ENCODE measurements at regions not wholly inside any gene's neighbourhood (a gene's known extent, or its start where the extent isn't known, plus 50 kb on each side); places are given as distances from the start of the nearest gene placed in this dataset.

DNA sequence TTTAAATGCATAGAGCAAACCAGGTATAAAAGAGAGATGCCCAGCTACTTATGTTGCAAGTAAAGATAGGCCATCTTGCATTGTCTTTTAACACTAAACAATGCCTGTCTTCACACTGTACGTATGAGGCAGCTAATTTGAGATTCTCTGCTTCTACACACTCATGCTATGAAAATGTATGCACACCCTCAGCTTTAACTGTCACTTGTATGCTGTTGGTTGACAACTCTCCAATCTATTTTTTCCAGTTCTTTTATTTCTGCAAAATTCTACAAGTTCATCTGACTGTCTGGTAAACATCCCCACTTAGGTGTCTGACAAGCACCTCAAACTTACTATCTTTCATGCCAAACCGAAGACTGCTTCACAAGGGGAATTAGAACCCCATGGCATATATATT is 131.7 kb upstream of the SOX9 start:
- no peaks in the 10 kb centered on the region for H3K36me3 ChIP-seq
- no peaks in the 10 kb centered on the region for H3K9me3 ChIP-seq
- no peaks in the 10 kb centered on the region for H3K27me3 ChIP-seq
- H3K4me1 ChIP-seq (ENCODE audit: control insufficient read depth in 1 of 2, insufficient read depth in 1 of 2, low read depth in 1 of 2, low read length in 1 of 2): no peaks in the 10 kb centered on the region
- H3K4me3 ChIP-seq (ENCODE audit: low read depth in 1 of 2, low read length in 1 of 2): no peak overlapping the region
- TF ChIP-seq, protein P1, sequence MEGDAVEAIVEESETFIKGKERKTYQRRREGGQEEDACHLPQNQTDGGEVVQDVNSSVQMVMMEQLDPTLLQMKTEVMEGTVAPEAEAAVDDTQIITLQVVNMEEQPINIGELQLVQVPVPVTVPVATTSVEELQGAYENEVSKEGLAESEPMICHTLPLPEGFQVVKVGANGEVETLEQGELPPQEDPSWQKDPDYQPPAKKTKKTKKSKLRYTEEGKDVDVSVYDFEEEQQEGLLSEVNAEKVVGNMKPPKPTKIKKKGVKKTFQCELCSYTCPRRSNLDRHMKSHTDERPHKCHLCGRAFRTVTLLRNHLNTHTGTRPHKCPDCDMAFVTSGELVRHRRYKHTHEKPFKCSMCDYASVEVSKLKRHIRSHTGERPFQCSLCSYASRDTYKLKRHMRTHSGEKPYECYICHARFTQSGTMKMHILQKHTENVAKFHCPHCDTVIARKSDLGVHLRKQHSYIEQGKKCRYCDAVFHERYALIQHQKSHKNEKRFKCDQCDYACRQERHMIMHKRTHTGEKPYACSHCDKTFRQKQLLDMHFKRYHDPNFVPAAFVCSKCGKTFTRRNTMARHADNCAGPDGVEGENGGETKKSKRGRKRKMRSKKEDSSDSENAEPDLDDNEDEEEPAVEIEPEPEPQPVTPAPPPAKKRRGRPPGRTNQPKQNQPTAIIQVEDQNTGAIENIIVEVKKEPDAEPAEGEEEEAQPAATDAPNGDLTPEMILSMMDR (IDR thresholded peaks at IDR 0.05): no peak
- no peak overlapping the region for H3K27ac ChIP-seq

DNA sequence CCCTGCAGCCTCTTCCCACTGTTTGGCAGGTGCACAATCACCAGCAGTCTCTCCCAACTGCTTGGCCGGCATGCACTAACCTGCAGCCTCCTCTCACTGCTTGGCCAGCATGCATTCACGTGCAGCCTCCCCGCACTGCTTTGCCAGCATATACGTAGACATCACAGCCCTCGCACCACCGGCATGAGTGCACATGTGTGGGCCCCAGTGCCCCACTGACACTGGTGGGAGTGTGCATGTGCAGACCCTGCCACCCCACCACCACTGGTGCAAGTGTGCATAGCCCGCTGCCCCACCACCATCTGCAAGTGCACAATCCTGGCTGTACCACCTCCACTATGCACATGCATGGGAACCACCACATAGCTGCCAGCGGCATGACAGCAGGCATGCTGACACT is 127.5 kb upstream of the SOX9 start:
- Histone ChIP-seq H3K4me3 (ENCODE audit: low read depth in 1 of 2, low read length in 1 of 2) (no peak overlapping the region), H3K27me3 (no peaks in the 10 kb centered on the region), H3K4me1 (ENCODE audit: control insufficient read depth in 1 of 2, insufficient read depth in 1 of 2, low read depth in 1 of 2, low read length in 1 of 2) (no peaks in the 10 kb centered on the region), H3K9me3 (no peaks in the 10 kb centered on the region), H3K36me3 (no peaks in the 10 kb centered on the region), H3K27ac (no peak overlapping the region)
- TF ChIP-seq, protein P1 (IDR thresholded peaks at IDR 0.05): no peak

DNA sequence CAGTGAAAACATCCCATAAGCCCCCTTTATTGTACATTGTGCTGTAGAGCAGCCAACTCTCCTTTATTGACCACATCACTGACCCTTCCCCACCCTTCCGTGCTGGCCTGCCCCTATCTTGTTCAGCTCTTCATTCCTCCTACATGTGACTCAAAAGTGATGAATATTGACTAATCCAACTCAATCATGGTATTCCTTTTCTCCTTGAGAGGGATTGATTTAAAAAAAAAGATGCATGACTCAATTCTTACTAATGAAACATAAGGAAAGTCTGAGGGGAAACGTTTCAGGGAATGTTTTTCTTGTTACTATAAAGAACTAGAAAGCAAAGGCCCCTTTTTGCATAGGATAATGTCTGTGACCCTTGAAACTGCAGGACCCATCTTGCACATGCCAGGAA is 125.2 kb upstream of the SOX9 start:
- TF ChIP-seq, protein P1 (IDR thresholded peaks at IDR 0.05): no peak
- H3K4me3 ChIP-seq (ENCODE audit: low read depth in 1 of 2, low read length in 1 of 2): no peak overlapping the region
- H3K4me1 ChIP-seq (ENCODE audit: control insufficient read depth in 1 of 2, insufficient read depth in 1 of 2, low read depth in 1 of 2, low read length in 1 of 2): no peaks in the 10 kb centered on the region
- no peaks in the 10 kb centered on the region for H3K36me3 ChIP-seq
- H3K27me3 ChIP-seq: no peaks in the 10 kb centered on the region
- no peak overlapping the region for H3K27ac ChIP-seq
- H3K9me3 ChIP-seq: no peaks in the 10 kb centered on the region

DNA sequence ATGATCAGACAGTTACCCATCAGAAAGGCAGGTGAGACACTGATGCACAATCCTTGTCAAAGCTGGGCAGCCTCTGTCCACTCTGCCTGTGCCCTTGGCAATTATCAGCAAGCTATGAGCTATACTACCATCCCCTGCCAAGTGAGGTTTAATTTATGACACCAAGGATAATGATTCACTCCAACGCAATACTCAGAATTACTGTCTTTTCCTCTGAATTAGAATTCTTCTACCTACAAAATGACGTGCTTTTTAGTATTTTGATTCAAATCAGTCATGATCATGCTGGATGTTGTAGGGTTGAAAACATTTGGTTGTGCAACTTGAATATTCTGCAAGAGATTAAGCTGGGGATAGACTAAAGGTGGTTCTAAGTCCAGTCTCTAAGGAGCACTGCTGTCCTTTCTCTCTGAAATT is 116.8 kb upstream of the SOX9 start:
- Histone ChIP-seq H3K27me3 (no peaks in the 10 kb centered on the region), H3K4me3 (ENCODE audit: low read depth in 1 of 2, low read length in 1 of 2) (no peak overlapping the region), H3K27ac (no peak overlapping the region), H3K36me3 (no peaks in the 10 kb centered on the region), H3K4me1 (ENCODE audit: control insufficient read depth in 1 of 2, insufficient read depth in 1 of 2, low read depth in 1 of 2, low read length in 1 of 2) (no peaks in the 10 kb centered on the region), H3K9me3 (no peaks in the 10 kb centered on the region)
- TF ChIP-seq, protein P1 (IDR thresholded peaks at IDR 0.05): no peak

DNA sequence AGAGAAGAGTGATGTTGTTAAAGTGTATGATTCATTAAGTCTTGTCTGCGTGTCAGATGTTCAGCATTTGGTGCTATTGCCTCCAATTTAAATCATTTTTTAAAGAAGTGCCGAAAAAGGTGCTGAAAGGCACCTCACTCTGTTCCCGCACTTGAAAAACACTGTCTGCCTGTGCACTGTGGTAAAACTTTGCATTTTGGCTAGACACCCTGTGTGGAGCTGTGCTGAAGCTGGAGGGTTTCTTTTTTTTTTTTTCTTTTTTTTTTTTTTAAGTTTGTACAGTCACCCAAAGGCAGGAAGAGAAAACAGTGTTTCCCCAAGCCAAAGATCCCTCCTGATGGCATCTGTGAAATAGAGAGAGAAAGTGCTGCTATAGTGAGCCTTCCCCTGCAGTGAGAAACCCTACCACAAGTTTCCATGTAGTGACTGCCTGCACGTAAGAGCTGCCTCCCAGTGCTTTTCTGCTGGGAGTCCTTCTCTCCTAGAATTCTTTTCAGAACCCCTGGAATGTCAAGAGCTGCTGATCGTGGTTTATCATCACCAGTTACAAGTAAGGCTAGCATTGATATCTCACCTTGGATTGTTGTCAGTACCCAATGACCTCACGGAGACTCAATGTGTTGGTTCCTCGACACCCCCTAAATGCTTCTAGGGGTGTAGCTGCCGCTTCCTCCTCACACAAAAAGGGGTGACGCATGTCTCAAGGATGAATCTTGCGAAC is 116.0 kb upstream of the SOX9 start:
- Histone ChIP-seq H3K27ac (no peak overlapping the region), H3K9me3 (no peaks in the 10 kb centered on the region), H3K4me3 (ENCODE audit: low read depth in 1 of 2, low read length in 1 of 2) (no peak overlapping the region), H3K27me3 (no peaks in the 10 kb centered on the region), H3K36me3 (no peaks in the 10 kb centered on the region), H3K4me1 (ENCODE audit: control insufficient read depth in 1 of 2, insufficient read depth in 1 of 2, low read depth in 1 of 2, low read length in 1 of 2) (no peaks in the 10 kb centered on the region)
- TF ChIP-seq, protein P1 (IDR thresholded peaks at IDR 0.05): no peak
